NT2/D1 (cell line): ENCODE measurements at regions not wholly inside any gene's neighbourhood (a gene's known extent, or its start where the extent isn't known, plus 50 kb on each side); places are given as distances from the start of the nearest gene placed in this dataset.

Source experiments
- DNase-seq: peaks from one replicate; pipeline ENCODE4 v3.0.0-alpha.2; 2011; ENCODE audit warnings: low read depth, low spot score
- H3K27me3 ChIP-seq: 2 replicates; pipeline ENCODE4 v1.6.0; 2011; ENCODE audit warnings: mild to moderate bottlenecking; ENCODE audit not compliant: insufficient read length, insufficient read depth
- H3K36me3 ChIP-seq: 2 replicates; pipeline ENCODE4 v1.6.1; 2011; ENCODE audit warnings: mild to moderate bottlenecking, low read length, mixed read lengths; ENCODE audit not compliant: insufficient read depth, insufficient read length
- H3K4me1 ChIP-seq: 2 replicates; pipeline ENCODE4 v1.5.1; 2011; ENCODE audit not compliant: insufficient read depth, insufficient read length
- H3K4me3 ChIP-seq: 2 replicates; pipeline ENCODE4 v1.5.1; 2011; ENCODE audit warnings: low read depth; ENCODE audit not compliant: insufficient read length
- H3K9ac ChIP-seq: 2 replicates; pipeline ENCODE4 v1.6.0; 2011; ENCODE audit warnings: low read depth; ENCODE audit not compliant: insufficient read length
- H3K9me3 ChIP-seq: 2 replicates; pipeline ENCODE4 v1.5.1; 2011; ENCODE audit warnings: mild to moderate bottlenecking, low read length; ENCODE audit not compliant: insufficient read depth
- SUZ12 ChIP-seq: IDR thresholded peaks from 2 replicates; pipeline ENCODE4 v1.6.1; 2011; ENCODE audit not compliant: insufficient read length, insufficient read depth; ENCODE audit errors: extremely low read depth
- YY1 ChIP-seq: IDR thresholded peaks from 2 replicates; pipeline ENCODE4 v1.6.1; 2011; ENCODE audit not compliant: insufficient read length, insufficient read depth
- ZNF274 ChIP-seq: IDR thresholded peaks from 2 replicates; pipeline ENCODE4 v1.6.1; 2011; ENCODE audit warnings: mild to moderate bottlenecking, low read depth, low read length

DNA sequence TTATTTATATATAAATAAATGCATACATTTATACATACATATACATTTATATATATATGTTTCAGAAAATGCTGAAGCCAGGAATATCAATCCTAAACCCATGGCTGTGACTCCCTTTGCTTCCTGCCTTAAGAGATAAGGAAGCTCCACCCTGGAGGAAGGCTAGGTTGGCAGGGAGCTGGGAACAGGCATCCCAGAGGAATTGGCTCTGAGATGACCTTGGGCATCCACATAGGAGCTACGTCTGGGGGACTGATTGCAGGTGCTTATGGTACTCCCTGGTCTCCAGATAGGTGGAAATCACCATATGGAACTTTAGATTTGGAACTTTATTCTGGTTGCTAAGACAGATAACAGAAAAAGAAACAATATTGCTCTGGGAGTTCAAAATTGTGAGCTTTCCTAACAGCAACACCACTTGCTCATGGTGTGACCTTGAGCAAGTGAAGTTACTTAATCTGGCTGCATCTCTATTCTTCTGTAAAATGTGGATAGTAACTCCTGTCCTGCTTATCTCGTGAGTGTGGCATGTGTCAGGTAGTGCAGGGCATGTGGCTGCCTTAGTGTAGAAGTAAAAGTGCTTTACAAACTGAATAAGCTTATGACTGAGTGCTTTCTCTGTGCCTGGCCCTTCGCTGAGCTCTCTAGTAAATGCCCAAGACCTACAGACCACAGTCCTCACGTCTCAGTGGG is 341.0 kb downstream of the MEIS1 start:
- no peaks in the 10 kb centered on the region for H3K36me3 ChIP-seq
- no peaks in the 10 kb centered on the region for H3K4me1 ChIP-seq
- no peaks in the 10 kb centered on the region for H3K9me3 ChIP-seq
- no peaks in the 10 kb centered on the region for H3K27me3 ChIP-seq
- H3K9ac ChIP-seq = no peak overlapping the region
- no peak for DNase-seq
- no peak overlapping the region for H3K4me3 ChIP-seq
- TF ChIP-seq ZNF274 (no peak), SUZ12 (no peak), YY1 (no peak)

GRCh38 chr2:66781804-66782203 is 346.9 kb downstream of the MEIS1 start:
- DNase-seq = no peak

GRCh38 chr2:66782780-66783361 is 347.9 kb downstream of the MEIS1 start:
- DNase-seq = no peak
- Histone ChIP-seq H3K9ac (no peak overlapping the region), H3K9me3 (no peaks in the 10 kb centered on the region), H3K4me1 (no peaks in the 10 kb centered on the region), H3K4me3 (no peak overlapping the region), H3K27me3 (no peaks in the 10 kb centered on the region), H3K36me3 (no peaks in the 10 kb centered on the region)
- TF ChIP-seq SUZ12 (no peak), ZNF274 (no peak), YY1 (no peak)

More at GRCh38 chr2:66781804-66782203, 346.9 kb downstream of the MEIS1 start:
- Histone ChIP-seq H3K4me3 (no peak overlapping the region), H3K27me3 (no peaks in the 10 kb centered on the region), H3K9me3 (no peaks in the 10 kb centered on the region), H3K36me3 (no peaks in the 10 kb centered on the region), H3K4me1 (no peaks in the 10 kb centered on the region), H3K9ac (no peak overlapping the region)
- TF ChIP-seq YY1 (no peak), SUZ12 (no peak), ZNF274 (no peak)

- H3K4me1 ChIP-seq = no peaks in the 10 kb centered on the region
- H3K4me3 ChIP-seq = no peak overlapping the region
- no peak for DNase-seq
- H3K9me3 ChIP-seq = no peaks in the 10 kb centered on the region
- no peaks in the 10 kb centered on the region for H3K36me3 ChIP-seq
- H3K9ac ChIP-seq = no peak overlapping the region
- no peak for TF ChIP-seq YY1
- TF ChIP-seq SUZ12 = no peak
- no peak for TF ChIP-seq ZNF274
- H3K27me3 ChIP-seq = no peaks in the 10 kb centered on the region
Measured at GRCh38 chr2:66789741-66790140, 354.8 kb downstream of the MEIS1 start.

GRCh38 chr2:66790651-66791181 is 355.8 kb downstream of the MEIS1 start:
- Histone ChIP-seq H3K36me3 (no peaks in the 10 kb centered on the region), H3K9ac (no peak overlapping the region), H3K27me3 (no peaks in the 10 kb centered on the region), H3K4me1 (no peaks in the 10 kb centered on the region), H3K4me3 (no peak overlapping the region), H3K9me3 (no peaks in the 10 kb centered on the region)
- DNase-seq = no peak
- no peak for TF ChIP-seq YY1
- TF ChIP-seq SUZ12 = no peak
- no peak for TF ChIP-seq ZNF274

GRCh38 chr2:66794070-66794469 is 359.1 kb downstream of the MEIS1 start:
- H3K27me3 ChIP-seq = no peaks in the 10 kb centered on the region
- no peaks in the 10 kb centered on the region for H3K4me1 ChIP-seq
- DNase-seq = no peak
- no peak for TF ChIP-seq ZNF274
- no peak for TF ChIP-seq YY1
- no peak for TF ChIP-seq SUZ12
- H3K9me3 ChIP-seq = no peaks in the 10 kb centered on the region
- no peak overlapping the region for H3K9ac ChIP-seq
- no peaks in the 10 kb centered on the region for H3K36me3 ChIP-seq
- H3K4me3 ChIP-seq = no peak overlapping the region

- Histone ChIP-seq H3K27me3 (no peaks in the 10 kb centered on the region), H3K4me3 (no peak overlapping the region), H3K36me3 (no peaks in the 10 kb centered on the region), H3K4me1 (no peaks in the 10 kb centered on the region), H3K9me3 (no peaks in the 10 kb centered on the region), H3K9ac (no peak overlapping the region)
- no peak for TF ChIP-seq SUZ12
- TF ChIP-seq YY1 = no peak
- no peak for DNase-seq
Measured at GRCh38 chr2:66794551-66794950, 359.6 kb downstream of the MEIS1 start.
